Gastroesophageal sphincter (tissue), 4 donors: ENCODE measurements at regions not wholly inside any gene's neighbourhood (a gene's known extent, or its start where the extent isn't known, plus 50 kb on each side); places are given as distances from the start of the nearest gene placed in this dataset.

Experiments
- ATAC-seq: fragments of 150-250 bp; one replicate; pipeline ENCODE4 v1.9.1; 2016; ENCODE audit warnings: mild to moderate bottlenecking, moderate library complexity
- H3K27ac ChIP-seq, 4 donors: fragments of 200-600 bp; sonication (generic) in 3 of 4; 1 replicate in 3 of 4; 2 replicates in 1 of 4; pipeline ENCODE4 v1.5.1; 2016 to 2019
- H3K27me3 ChIP-seq: fragments of 200-600 bp; sonication (generic); one replicate; pipeline ENCODE4 v1.5.1; 2019
- H3K36me3 ChIP-seq, 2 donors: fragments of 200-600 bp; sonication (generic); one replicate each; pipeline ENCODE4 v1.5.1; 2019; ENCODE audit warnings: control low read depth in 1 of 2
- H3K4me1 ChIP-seq, 3 donors: fragments of 200-600 bp; sonication (generic); 1 replicate in 2 of 3; 2 replicates in 1 of 3; pipeline ENCODE4 v1.5.1; 2016 to 2019; ENCODE audit warnings: control low read depth in 2 of 3
- H3K4me3 ChIP-seq, 2 donors: fragments of 200-600 bp; sonication (generic); one replicate each; pipeline ENCODE4 v1.5.1; 2019; ENCODE audit warnings: mild to moderate bottlenecking in 1 of 2, moderate library complexity in 1 of 2
- H3K9me3 ChIP-seq, 3 donors: fragments of 200-600 bp; sonication (generic); one replicate each; pipeline ENCODE4 v1.5.1; 2017 to 2019; ENCODE audit warnings: control low read depth in 2 of 3
- EP300 ChIP-seq: sonication (generic); formaldehyde crosslinking; IDR thresholded peaks from one replicate; pipeline ENCODE4 v1.6.1; 2017; ENCODE audit warnings: antibody characterized with exemption, mild to moderate bottlenecking
- POLR2A ChIP-seq, 2 donors: fragments of 450-650 bp; IDR thresholded peaks; one replicate each; pipeline ENCODE4 v1.6.1; 2017; ENCODE audit warnings: antibody characterized with exemption in 2 of 2, mild to moderate bottlenecking in 2 of 2, moderate library complexity in 1 of 2
- POLR2AphosphoS5 ChIP-seq: sonication (generic); formaldehyde crosslinking; IDR thresholded peaks from one replicate; pipeline ENCODE4 v1.6.1; 2017; ENCODE audit warnings: antibody characterized with exemption
- WGBS, 2 donors: methylation state at CpG; one replicate each; pipeline ENCODE4 v1.1.5; 2018; ENCODE audit warnings: low coverage in 1 of 2; 5-methylcytosine and 5-hydroxymethylcytosine counted together
- TF ChIP-seq, protein P1 (sequence below), 4 experiments: fragments of 200-600 bp in 2 of 4; fragments of 450-650 bp in 2 of 4; sonication (generic) in 1 of 4; IDR thresholded peaks; one replicate each; pipeline ENCODE4 v1.5.1; 2017 to 2019; ENCODE audit warnings: antibody characterized with exemption in 4 of 4, mild to moderate bottlenecking in 2 of 4, moderate library complexity in 2 of 4

DNA sequence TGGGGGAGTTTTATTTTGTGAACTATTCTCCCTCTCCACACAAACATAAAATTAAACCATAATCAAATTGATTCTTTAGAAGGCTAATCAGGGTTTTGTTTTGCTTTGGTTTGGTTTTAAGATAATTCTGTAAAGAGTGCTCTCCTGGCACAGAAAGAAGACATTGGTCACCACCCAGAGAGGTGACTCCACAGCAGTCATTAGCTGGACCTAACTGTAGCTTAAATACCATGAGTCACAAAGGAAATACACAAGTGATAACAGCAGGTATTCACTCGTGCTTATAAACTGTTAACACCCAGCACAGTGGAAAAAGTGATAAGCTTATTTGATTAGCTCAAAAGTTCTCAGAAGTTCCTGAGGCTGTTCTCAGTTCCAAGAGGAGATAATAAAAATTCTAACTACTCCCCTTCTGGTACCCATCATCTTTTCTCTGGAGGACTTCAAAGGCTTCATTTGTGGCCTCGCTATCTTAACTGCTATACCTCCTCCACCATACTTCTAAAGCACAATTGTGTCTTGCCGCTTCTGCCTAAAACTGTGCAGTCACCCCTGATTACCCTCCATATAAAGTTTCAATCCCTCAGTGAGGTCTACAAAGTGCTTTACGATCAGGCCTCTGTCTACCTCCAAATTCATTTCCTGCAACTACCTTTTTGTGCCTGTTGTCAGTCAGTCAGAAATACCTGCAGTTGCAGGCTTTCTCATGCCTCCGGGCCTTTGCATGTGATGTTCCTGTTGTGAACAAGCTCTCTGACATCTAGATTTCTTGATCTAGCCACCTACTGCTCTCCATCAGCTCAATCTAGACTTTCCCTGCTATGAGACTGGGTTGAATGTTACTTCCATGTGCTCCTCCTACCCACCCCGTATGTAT lies 201.1 kb downstream of the SAMD5 start:
- Histone ChIP-seq H3K9me3 (no peaks in the 10 kb centered on the region), H3K36me3 (no peaks in the 10 kb centered on the region), H3K27ac (no peak overlapping the region), H3K4me1 (no peaks in the 10 kb centered on the region), H3K4me3 (no peak overlapping the region), H3K27me3 (no peaks in the 10 kb centered on the region)
- TF ChIP-seq POLR2AphosphoS5 (no peak), POLR2A (IDR thresholded peaks at IDR 0.05) (no peak), EP300 (no peak)
- TF ChIP-seq, protein P1, sequence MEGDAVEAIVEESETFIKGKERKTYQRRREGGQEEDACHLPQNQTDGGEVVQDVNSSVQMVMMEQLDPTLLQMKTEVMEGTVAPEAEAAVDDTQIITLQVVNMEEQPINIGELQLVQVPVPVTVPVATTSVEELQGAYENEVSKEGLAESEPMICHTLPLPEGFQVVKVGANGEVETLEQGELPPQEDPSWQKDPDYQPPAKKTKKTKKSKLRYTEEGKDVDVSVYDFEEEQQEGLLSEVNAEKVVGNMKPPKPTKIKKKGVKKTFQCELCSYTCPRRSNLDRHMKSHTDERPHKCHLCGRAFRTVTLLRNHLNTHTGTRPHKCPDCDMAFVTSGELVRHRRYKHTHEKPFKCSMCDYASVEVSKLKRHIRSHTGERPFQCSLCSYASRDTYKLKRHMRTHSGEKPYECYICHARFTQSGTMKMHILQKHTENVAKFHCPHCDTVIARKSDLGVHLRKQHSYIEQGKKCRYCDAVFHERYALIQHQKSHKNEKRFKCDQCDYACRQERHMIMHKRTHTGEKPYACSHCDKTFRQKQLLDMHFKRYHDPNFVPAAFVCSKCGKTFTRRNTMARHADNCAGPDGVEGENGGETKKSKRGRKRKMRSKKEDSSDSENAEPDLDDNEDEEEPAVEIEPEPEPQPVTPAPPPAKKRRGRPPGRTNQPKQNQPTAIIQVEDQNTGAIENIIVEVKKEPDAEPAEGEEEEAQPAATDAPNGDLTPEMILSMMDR (IDR thresholded peaks at IDR 0.05) = no peak
- 69 to 76% methylated on average over 4 to 6 of the region's 6 CpGs for WGBS, 2 donors
- no peak for ATAC-seq

- Histone ChIP-seq H3K36me3 (no peaks in the 10 kb centered on the region), H3K4me3 (no peak overlapping the region), H3K4me1 (no peaks in the 10 kb centered on the region), H3K27me3 (no peaks in the 10 kb centered on the region), H3K27ac (no peak overlapping the region), H3K9me3 (no peaks in the 10 kb centered on the region)
- TF ChIP-seq EP300 = no peak
- no peak for TF ChIP-seq POLR2AphosphoS5
- TF ChIP-seq, protein P1 (IDR thresholded peaks at IDR 0.05) = no peak
- TF ChIP-seq POLR2A (IDR thresholded peaks at IDR 0.05) = no peak
- 80 to 98% methylated on average over 2 of the region's 2 CpGs for WGBS, 2 donors
- no peak for ATAC-seq
These were observed 202.4 kb downstream of the SAMD5 start for GRCh38 chr6:147710890-147711289.

GRCh38 chr6:147711476-147711875 lies 203.0 kb downstream of the SAMD5 start:
- no peaks in the 10 kb centered on the region for H3K36me3 ChIP-seq
- H3K4me3 ChIP-seq = no peak overlapping the region
- H3K27me3 ChIP-seq = no peaks in the 10 kb centered on the region
- ATAC-seq = no peak
- no peak for TF ChIP-seq POLR2A (IDR thresholded peaks at IDR 0.05)
- no peak for TF ChIP-seq POLR2AphosphoS5
- TF ChIP-seq, protein P1 (IDR thresholded peaks at IDR 0.05) = no peak
- TF ChIP-seq EP300 = no peak
- 71 to 90% methylated on average over 4 of the region's 4 CpGs for WGBS, 2 donors
- no peaks in the 10 kb centered on the region for H3K4me1 ChIP-seq
- no peak overlapping the region for H3K27ac ChIP-seq
- no peaks in the 10 kb centered on the region for H3K9me3 ChIP-seq

- H3K4me3 ChIP-seq = no peak overlapping the region
- TF ChIP-seq EP300 = no peak
- TF ChIP-seq, protein P1 (IDR thresholded peaks at IDR 0.05) = no peak
- no peak for TF ChIP-seq POLR2AphosphoS5
- TF ChIP-seq POLR2A (IDR thresholded peaks at IDR 0.05) = no peak
- H3K36me3 ChIP-seq = no peaks in the 10 kb centered on the region
- no peak for ATAC-seq
- H3K9me3 ChIP-seq = no peaks in the 10 kb centered on the region
- H3K27ac ChIP-seq = no peak overlapping the region
- no peaks in the 10 kb centered on the region for H3K27me3 ChIP-seq
- 79 to 86% methylated on average over 1 to 2 of the region's 2 CpGs for WGBS, 2 donors
- H3K4me1 ChIP-seq = no peaks in the 10 kb centered on the region
These were observed 204.4 kb downstream of the SAMD5 start for GRCh38 chr6:147712841-147713240.

DNA sequence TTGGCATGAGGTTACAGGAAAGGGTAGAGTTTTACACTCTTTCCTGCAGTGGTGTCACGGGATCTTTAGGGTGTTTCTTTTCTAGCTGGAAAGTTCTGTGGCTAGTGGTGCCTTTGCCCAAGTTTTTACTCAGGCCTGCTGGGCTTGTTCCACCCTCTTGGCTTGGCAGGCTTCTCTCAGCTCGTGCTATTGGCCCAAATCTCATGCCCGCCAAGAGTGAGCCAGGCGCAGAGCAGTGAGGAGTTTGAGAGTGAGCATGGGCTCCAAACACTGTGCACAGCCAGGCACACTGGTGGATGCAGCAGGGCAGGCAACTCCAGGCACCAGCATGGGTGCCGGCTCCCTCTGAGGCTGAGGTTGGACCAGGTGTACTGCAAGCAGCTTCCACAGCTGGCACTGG lies 206.5 kb downstream of the SAMD5 start:
- no peak for TF ChIP-seq POLR2AphosphoS5
- TF ChIP-seq, protein P1 (IDR thresholded peaks at IDR 0.05) = no peak
- no peak for TF ChIP-seq POLR2A (IDR thresholded peaks at IDR 0.05)
- TF ChIP-seq EP300 = no peak
- no peaks in the 10 kb centered on the region for H3K36me3 ChIP-seq
- WGBS, 2 donors = 100% methylated on average over 1 of the region's 5 CpGs; no CpG with 5 or more reads in 1 of the 2 donors
- no peak overlapping the region for H3K4me3 ChIP-seq
- H3K27me3 ChIP-seq = no peaks in the 10 kb centered on the region
- no peak for ATAC-seq
- H3K9me3 ChIP-seq = no peaks in the 10 kb centered on the region
- H3K27ac ChIP-seq = no peak overlapping the region
- H3K4me1 ChIP-seq = no peaks in the 10 kb centered on the region
